ENCODE measurements at regions not wholly inside any gene's neighbourhood (a gene's known extent, or its start where the extent isn't known, plus 50 kb on each side); places are given as distances from the start of the nearest gene placed in this dataset.

DNA sequence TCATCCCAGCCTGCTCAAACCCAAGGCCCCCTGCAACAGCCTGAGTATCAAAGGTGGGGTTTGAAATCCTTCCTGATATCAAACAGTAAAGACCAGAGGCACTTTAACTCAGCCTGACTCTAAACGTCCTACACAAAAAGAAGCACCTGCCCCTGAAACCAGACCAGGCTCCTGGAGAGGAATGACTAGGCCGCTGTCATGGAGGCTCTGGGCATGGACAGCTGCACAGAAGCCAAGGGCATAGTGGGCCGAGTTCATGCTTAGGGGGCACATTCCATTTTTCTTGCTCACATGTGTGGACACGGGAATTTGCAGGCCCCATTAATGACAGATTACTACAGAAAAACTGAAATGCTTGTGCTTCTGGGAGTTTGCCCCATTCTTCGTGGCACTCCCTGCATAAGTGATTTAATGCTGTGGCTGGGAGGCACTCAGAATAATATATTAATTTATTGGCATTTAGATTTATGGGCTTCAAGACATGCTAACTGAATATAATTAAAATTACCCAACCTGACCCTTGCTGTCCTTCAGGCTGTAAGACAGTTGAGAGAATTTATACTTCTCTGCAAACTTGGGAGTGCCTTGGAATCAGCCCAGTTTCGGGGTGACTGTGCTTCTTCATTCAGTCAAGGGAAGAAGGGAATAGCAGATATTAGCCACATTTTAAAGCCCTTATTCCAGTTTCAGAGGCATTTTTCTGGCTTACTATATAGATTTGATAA lies 105.5 kb downstream of the GYPC start:
- no peak for DNase-seq (ENCODE audit: low spot score)
- TF ChIP-seq, protein P1, sequence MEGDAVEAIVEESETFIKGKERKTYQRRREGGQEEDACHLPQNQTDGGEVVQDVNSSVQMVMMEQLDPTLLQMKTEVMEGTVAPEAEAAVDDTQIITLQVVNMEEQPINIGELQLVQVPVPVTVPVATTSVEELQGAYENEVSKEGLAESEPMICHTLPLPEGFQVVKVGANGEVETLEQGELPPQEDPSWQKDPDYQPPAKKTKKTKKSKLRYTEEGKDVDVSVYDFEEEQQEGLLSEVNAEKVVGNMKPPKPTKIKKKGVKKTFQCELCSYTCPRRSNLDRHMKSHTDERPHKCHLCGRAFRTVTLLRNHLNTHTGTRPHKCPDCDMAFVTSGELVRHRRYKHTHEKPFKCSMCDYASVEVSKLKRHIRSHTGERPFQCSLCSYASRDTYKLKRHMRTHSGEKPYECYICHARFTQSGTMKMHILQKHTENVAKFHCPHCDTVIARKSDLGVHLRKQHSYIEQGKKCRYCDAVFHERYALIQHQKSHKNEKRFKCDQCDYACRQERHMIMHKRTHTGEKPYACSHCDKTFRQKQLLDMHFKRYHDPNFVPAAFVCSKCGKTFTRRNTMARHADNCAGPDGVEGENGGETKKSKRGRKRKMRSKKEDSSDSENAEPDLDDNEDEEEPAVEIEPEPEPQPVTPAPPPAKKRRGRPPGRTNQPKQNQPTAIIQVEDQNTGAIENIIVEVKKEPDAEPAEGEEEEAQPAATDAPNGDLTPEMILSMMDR (conservative IDR thresholded peaks at IDR 0.05; ENCODE audit: low read length), result no peak
- TF ChIP-seq EZH2phosphoT487 (IDR thresholded peaks at IDR 0.05; ENCODE audit: borderline replicate concordance, low read depth, low read length), result no peak
- H2AFZ ChIP-seq (ENCODE audit: low read length), result no peak overlapping the region
- H3K4me1 ChIP-seq (ENCODE audit: insufficient read depth, low read length, poor library complexity, severe bottlenecking), result no peaks in the 10 kb centered on the region
- H3K36me3 ChIP-seq (ENCODE audit: insufficient read depth, low read length), result no peaks in the 10 kb centered on the region
- H3K27ac ChIP-seq (ENCODE audit: low read depth, low read length, poor library complexity, severe bottlenecking), result no peak overlapping the region
- CTCF ChIA-PET (ENCODE audit: unreplicated experiment), result no interaction called here
- no peaks in the 10 kb centered on the region for H3K9me3 ChIP-seq (ENCODE audit: low read length)
- no TSS peak for BruUV-seq (replicated peaks)
- POLR2A ChIA-PET, result interaction anchor here (0.7 kb wide), 1 partner anchor 21 kb away, joined by 3 read pairs; no protein-coding TSS in a partner anchor
- no peaks in the 10 kb centered on the region for H4K20me1 ChIP-seq (ENCODE audit: insufficient read depth, low read length)
- no peaks in the 10 kb centered on the region for H3K79me2 ChIP-seq (ENCODE audit: insufficient read depth, low read depth, low read length)
- H3K4me3 ChIP-seq (ENCODE audit: low read depth, low read length, poor library complexity, severe bottlenecking), result no peak overlapping the region
- intact Hi-C loops (cut with micrococcal nuclease; ENCODE audit: unreplicated experiment), result no loop called here
- H3K9me2 ChIP-seq (ENCODE audit: insufficient read depth, low read length), result no peaks in the 10 kb centered on the region
- no peak overlapping the region for H3K4me2 ChIP-seq (ENCODE audit: low read length)

DNA sequence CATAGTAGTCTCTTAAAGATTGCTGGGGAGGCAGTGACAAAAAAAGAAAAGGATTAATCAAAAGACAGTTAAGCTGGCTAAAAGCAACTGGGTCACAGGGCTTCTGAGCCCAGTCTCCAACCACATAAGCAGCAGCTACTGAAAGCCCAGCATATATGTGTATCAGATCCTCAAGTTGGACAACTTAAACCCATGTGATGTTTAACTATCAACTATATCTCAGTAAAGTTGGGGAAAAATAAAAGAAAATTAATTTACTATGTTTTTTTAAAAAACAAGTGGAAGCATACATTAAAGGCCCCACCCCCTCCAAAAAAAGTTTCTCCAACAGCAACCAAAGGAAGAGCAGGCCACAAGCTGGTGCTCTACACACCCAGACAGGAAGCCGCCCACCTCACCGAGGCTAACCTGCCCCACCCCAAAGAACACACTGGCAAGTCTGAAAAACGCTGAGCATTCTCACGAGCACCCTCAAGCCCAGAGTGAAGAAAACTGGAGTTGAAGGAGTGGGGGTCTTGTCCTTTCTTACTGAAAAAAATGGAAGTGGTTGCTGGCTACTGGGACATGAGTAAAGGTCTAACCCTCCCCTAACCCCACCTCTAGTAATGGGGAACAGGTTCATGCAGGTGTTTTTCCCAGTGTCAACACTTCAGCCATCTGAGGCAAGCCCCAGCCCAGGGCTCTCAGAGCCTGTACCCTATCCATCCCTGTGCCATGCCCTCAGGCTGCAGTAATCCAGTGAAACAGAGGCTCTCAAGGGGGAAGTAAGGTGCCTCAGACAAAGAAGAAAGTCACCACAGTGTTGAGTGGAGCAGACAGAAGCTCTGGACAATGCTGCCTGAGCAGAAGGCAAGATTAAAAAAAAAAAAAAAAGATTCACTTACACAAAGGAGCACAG lies 106.3 kb downstream of the GYPC start:
- H3K9me3 ChIP-seq (ENCODE audit: low read length), result no peaks in the 10 kb centered on the region
- H4K20me1 ChIP-seq (ENCODE audit: insufficient read depth, low read length), result no peaks in the 10 kb centered on the region
- ChIA-PET POLR2A (interaction anchor here (0.7 to 1.0 kb wide), 2 partner anchors 12 to 22 kb away, joined by 3 read pairs; no protein-coding TSS in a partner anchor), CTCF (ENCODE audit: unreplicated experiment) (no interaction called here)
- H3K4me3 ChIP-seq (ENCODE audit: low read depth, low read length, poor library complexity, severe bottlenecking), result no peak overlapping the region
- H3K36me3 ChIP-seq (ENCODE audit: insufficient read depth, low read length), result no peaks in the 10 kb centered on the region
- H3K4me1 ChIP-seq (ENCODE audit: insufficient read depth, low read length, poor library complexity, severe bottlenecking), result no peaks in the 10 kb centered on the region
- H3K4me2 ChIP-seq (ENCODE audit: low read length), result no peak overlapping the region
- H3K79me2 ChIP-seq (ENCODE audit: insufficient read depth, low read depth, low read length), result no peaks in the 10 kb centered on the region
- intact Hi-C loops (cut with micrococcal nuclease; ENCODE audit: unreplicated experiment), result no loop called here
- BruUV-seq (replicated peaks), result no TSS peak
- no peak for TF ChIP-seq EZH2phosphoT487 (IDR thresholded peaks at IDR 0.05; ENCODE audit: borderline replicate concordance, low read depth, low read length)
- TF ChIP-seq, protein P1 (conservative IDR thresholded peaks at IDR 0.05; ENCODE audit: low read length), result no peak
- H3K27ac ChIP-seq (ENCODE audit: low read depth, low read length, poor library complexity, severe bottlenecking), result no peak overlapping the region
- no peak overlapping the region for H2AFZ ChIP-seq (ENCODE audit: low read length)
- DNase-seq (ENCODE audit: low spot score), result no peak
- H3K9me2 ChIP-seq (ENCODE audit: insufficient read depth, low read length), result no peaks in the 10 kb centered on the region

All from OCI-LY7 (cell line).